Right lobe of liver (tissue), 6 donors: ENCODE measurements at regions not wholly inside any gene's neighbourhood (a gene's known extent, or its start where the extent isn't known, plus 50 kb on each side); places are given as distances from the start of the nearest gene placed in this dataset.

Experiments used
- ATAC-seq, 4 donors: fragments of 200-7000 bp; cut with Tn5 transposase; one replicate each; pipeline ENCODE4 v1.9.1; 2020; ENCODE audit warnings: mild to moderate bottlenecking in 4 of 4, moderate library complexity in 4 of 4
- DNase-seq, 3 donors: peaks; one replicate each; pipeline ENCODE4 v3.0.0-alpha.2; 2020
- H3K27ac ChIP-seq, 3 donors: fragments of 200-600 bp; one replicate each; pipeline ENCODE4 v1.8.0; 2022
- H3K27me3 ChIP-seq, 2 donors: fragments of 200-600 bp; one replicate each; pipeline ENCODE4 v1.8.0; 2022
- H3K36me3 ChIP-seq, 4 donors: fragments of 200-600 bp; sonication (generic) in 1 of 4; one replicate each; pipeline versions ENCODE4 v1.5.1 to v1.8.0; 2017 to 2022; ENCODE audit warnings: control low read depth in 1 of 4
- H3K4me1 ChIP-seq, 4 donors: fragments of 200-600 bp; sonication (generic) in 1 of 4; one replicate each; pipeline versions ENCODE4 v1.5.1 to v1.8.0; 2017 to 2022; ENCODE audit warnings: control low read depth in 1 of 4
- H3K4me3 ChIP-seq, 3 donors: fragments of 200-600 bp; one replicate each; pipeline ENCODE4 v1.8.0; 2022
- H3K9me3 ChIP-seq, 4 donors: fragments of 200-600 bp; sonication (generic) in 1 of 4; one replicate each; pipeline versions ENCODE4 v1.5.1 to v1.8.0; 2017 to 2022; ENCODE audit warnings: control low read depth in 1 of 4
- POLR2A ChIP-seq: fragments of 450-650 bp; IDR thresholded peaks from one replicate; pipeline ENCODE4 v1.6.1; 2017; ENCODE audit warnings: antibody characterized with exemption, mild to moderate bottlenecking
- WGBS: methylation state at CpG from one replicate; pipeline ENCODE4 v1.1.6; 2018; ENCODE audit warnings: low coverage, low lambda C conversion rate; ENCODE audit not compliant: insufficient coverage; ENCODE audit errors: missing lambda C conversion rate; 5-methylcytosine and 5-hydroxymethylcytosine counted together
- intact Hi-C, 2 donors: fragments of 100-400 bp; cut with DNase I; formaldehyde crosslinking; loops; one replicate each; pipeline versions ENCODE4 v1.11.2 to v1.14.1; 2022
- TF ChIP-seq, protein P1 (sequence below), 4 donors: fragments of 200-600 bp in 3 of 4; fragments of 450-650 bp in 1 of 4; IDR thresholded peaks; one replicate each; pipeline versions ENCODE4 v1.5.1 to v1.8.0; 2016 to 2022; ENCODE audit warnings: antibody characterized with exemption in 4 of 4, mild to moderate bottlenecking in 2 of 4
- donor health status: DM: no; HTN: yes; CAD: no.
- donor health status: DM: no; HTN: no; CAD: no.
- donor health status: DM: no; HTN: no; CAD: no.
- donor health status: DM: no; HTN: yes; CAD: no.
- donor health status: DM: no; HTN: yes; CAD: no.

DNA sequence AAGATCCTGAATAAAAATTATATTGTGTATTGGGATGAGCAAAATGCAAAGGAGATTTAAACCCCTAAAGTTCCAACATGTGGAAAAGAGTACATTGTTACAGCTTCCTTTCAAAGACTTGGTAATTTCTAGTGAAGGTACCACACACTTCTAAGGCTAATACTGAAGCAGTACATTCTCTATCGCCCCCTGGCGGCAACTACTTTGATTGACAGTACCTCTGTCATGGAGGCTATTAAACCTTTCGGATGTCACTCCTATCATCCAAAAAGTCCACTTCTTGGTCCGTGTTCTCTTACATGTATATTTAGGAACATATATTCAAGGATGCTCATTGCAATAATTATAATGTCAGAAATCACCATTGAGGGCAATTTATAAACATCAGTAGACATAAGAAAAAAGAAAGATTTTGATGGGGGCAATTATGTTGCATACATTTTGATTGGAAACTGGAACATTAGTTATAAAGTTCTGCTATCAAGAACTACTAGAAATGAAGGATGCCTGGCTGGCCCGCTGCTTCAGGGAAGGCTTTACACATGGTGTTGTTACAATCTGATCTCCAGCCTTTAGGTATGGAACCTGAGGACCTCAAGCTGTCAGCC lies 601.6 kb downstream of the CPS1 start:
- WGBS = 7% methylated on average over 5 of the region's 5 CpGs
- ATAC-seq (peak; percentile 92 to 97 (median 94)), DNase-seq (peak; percentile 74 to 80 (median 77))
- no peaks in the 10 kb centered on the region for H3K9me3 ChIP-seq
- no peak overlapping the region for H3K27ac ChIP-seq
- H3K4me1 ChIP-seq = no peaks in the 10 kb centered on the region
- no peaks in the 10 kb centered on the region for H3K36me3 ChIP-seq
- H3K27me3 ChIP-seq = no peaks in the 10 kb centered on the region
- TF ChIP-seq, protein P1, sequence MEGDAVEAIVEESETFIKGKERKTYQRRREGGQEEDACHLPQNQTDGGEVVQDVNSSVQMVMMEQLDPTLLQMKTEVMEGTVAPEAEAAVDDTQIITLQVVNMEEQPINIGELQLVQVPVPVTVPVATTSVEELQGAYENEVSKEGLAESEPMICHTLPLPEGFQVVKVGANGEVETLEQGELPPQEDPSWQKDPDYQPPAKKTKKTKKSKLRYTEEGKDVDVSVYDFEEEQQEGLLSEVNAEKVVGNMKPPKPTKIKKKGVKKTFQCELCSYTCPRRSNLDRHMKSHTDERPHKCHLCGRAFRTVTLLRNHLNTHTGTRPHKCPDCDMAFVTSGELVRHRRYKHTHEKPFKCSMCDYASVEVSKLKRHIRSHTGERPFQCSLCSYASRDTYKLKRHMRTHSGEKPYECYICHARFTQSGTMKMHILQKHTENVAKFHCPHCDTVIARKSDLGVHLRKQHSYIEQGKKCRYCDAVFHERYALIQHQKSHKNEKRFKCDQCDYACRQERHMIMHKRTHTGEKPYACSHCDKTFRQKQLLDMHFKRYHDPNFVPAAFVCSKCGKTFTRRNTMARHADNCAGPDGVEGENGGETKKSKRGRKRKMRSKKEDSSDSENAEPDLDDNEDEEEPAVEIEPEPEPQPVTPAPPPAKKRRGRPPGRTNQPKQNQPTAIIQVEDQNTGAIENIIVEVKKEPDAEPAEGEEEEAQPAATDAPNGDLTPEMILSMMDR (IDR thresholded peaks at IDR 0.05) = peak; percentile 76 to 94 (median 92)
- no peak for TF ChIP-seq POLR2A
- intact Hi-C loops = no loop called here
- no peak overlapping the region for H3K4me3 ChIP-seq

DNA sequence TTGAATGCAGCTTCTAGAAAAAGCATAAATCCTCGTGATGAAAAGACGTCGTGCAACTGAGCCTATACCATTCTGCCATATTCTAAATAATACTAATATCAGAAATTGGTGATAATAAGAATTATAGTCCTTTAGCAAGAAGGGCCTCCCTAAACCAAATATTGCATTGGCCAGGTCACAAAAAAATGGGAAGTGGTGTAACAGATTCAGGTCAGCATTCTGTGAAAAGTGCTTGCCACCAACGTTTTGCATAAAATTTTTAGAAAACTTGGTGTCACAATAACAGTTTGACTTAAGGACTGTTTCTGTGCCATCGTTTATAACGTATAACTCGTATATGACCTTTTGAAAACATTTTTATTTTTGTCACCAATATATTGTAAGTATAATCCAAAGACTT lies 603.6 kb downstream of the CPS1 start:
- Histone ChIP-seq H3K9me3 (no peaks in the 10 kb centered on the region), H3K4me1 (no peaks in the 10 kb centered on the region), H3K36me3 (no peaks in the 10 kb centered on the region), H3K27me3 (no peaks in the 10 kb centered on the region), H3K4me3 (no peak overlapping the region), H3K27ac (no peak overlapping the region)
- 70% methylated on average over 7 of the region's 7 CpGs for WGBS
- DNase-seq (no peak), ATAC-seq (no peak)
- intact Hi-C loops = no loop called here
- TF ChIP-seq POLR2A = no peak
- TF ChIP-seq, protein P1 (IDR thresholded peaks at IDR 0.05) = no peak

DNA sequence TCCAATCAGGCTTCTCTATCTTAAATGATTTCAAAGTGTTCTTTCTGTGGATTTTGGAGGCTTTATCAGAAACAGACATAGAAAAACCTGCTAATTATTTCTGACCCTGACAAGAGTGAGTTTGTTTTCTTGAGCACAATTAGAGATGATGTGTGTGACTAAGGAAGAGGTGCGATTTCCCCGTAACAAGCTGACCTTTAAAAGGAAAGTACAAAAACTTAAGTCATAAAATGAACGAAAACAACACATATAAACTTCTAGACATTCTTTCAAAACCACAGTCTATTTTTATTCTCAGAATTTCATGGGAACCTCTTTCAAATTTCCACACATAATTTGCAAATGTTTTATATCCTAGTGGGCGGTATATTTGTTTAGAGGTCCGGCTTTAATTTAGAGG lies 604.8 kb downstream of the CPS1 start:
- ATAC-seq (no peak), DNase-seq (no peak)
- H3K27me3 ChIP-seq = no peaks in the 10 kb centered on the region
- intact Hi-C loops = no loop called here
- H3K9me3 ChIP-seq = no peaks in the 10 kb centered on the region
- no peak for TF ChIP-seq POLR2A
- TF ChIP-seq, protein P1 (IDR thresholded peaks at IDR 0.05) = no peak
- WGBS = 68% methylated on average over 5 of the region's 5 CpGs
- H3K36me3 ChIP-seq = no peaks in the 10 kb centered on the region
- no peak overlapping the region for H3K27ac ChIP-seq
- H3K4me1 ChIP-seq = no peaks in the 10 kb centered on the region
- H3K4me3 ChIP-seq = no peak overlapping the region

DNA sequence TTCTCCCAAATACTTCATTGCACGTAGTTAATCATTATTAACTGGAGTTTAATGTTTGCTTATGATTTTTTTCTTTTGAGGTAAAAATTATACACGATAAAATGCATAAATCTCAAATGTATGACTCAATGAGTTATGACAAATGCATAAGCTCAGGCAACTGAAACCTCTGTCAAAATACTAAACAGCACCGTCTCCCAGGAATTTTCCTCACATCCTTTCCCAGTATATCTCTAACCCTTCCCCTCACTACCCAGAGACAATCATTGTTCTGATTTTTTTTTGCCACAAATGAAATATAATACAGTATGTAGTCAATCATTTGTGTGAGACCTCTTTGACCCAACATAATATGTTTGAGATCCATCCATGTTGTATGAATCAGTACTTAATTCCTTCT lies 606.5 kb downstream of the CPS1 start:
- H3K9me3 ChIP-seq = no peaks in the 10 kb centered on the region
- TF ChIP-seq, protein P1 (IDR thresholded peaks at IDR 0.05) = no peak
- no peak for TF ChIP-seq POLR2A
- ATAC-seq (no peak), DNase-seq (no peak)
- H3K36me3 ChIP-seq = no peaks in the 10 kb centered on the region
- no peak overlapping the region for H3K4me3 ChIP-seq
- no peaks in the 10 kb centered on the region for H3K4me1 ChIP-seq
- 54% methylated on average over 3 of the region's 3 CpGs for WGBS
- intact Hi-C loops = no loop called here
- no peaks in the 10 kb centered on the region for H3K27me3 ChIP-seq
- no peak overlapping the region for H3K27ac ChIP-seq

DNA sequence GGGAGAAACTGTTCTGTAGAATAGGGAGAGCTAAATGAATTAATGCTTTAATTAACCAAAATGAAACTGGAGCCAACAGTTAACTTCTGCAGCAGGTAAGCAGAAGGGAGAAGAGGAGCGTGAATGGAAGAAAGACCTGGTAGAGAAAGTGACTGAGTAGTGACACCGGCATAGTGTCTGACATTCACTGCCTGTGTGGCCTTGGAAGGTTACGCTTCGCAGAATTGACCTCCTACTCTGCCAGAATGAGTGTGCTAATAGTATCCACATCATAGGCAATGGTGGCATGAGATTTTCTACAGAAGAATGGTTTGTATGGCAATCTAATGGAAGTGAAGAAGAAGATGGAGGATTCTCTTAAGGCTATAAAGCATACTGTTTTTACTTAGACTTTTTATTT lies 614.4 kb downstream of the CPS1 start:
- no peaks in the 10 kb centered on the region for H3K4me1 ChIP-seq
- H3K27me3 ChIP-seq = no peaks in the 10 kb centered on the region
- WGBS = 96% methylated on average over 4 of the region's 4 CpGs
- no peaks in the 10 kb centered on the region for H3K36me3 ChIP-seq
- H3K27ac ChIP-seq = no peak overlapping the region
- H3K9me3 ChIP-seq = no peaks in the 10 kb centered on the region
- DNase-seq (no peak), ATAC-seq (no peak)
- TF ChIP-seq POLR2A = no peak
- TF ChIP-seq, protein P1 (IDR thresholded peaks at IDR 0.05) = no peak
- no peak overlapping the region for H3K4me3 ChIP-seq
- intact Hi-C loops = no loop called here
